Coronary artery (tissue), 2 donors: ENCODE measurements at regions not wholly inside any gene's neighbourhood (a gene's known extent, or its start where the extent isn't known, plus 50 kb on each side); places are given as distances from the start of the nearest gene placed in this dataset.

ENCODE experiments used
- DNase-seq: peaks from one replicate; pipeline ENCODE4 v3.0.0-alpha.2; 2017; ENCODE audit warnings: low spot score
- H3K27ac ChIP-seq, 2 donors: fragments of 200-600 bp; sonication (generic); one replicate each; pipeline ENCODE4 v1.5.1; 2016 to 2019
- H3K4me3 ChIP-seq: fragments of 200-600 bp; sonication (generic); 2 replicates; pipeline ENCODE4 v1.5.1; 2016; ENCODE audit warnings: mild to moderate bottlenecking, moderate library complexity
- TF ChIP-seq, protein P1 (sequence below): fragments of 200-600 bp; sonication (generic); IDR thresholded peaks from one replicate; pipeline ENCODE4 v1.5.1; 2019; ENCODE audit warnings: antibody characterized with exemption

DNA sequence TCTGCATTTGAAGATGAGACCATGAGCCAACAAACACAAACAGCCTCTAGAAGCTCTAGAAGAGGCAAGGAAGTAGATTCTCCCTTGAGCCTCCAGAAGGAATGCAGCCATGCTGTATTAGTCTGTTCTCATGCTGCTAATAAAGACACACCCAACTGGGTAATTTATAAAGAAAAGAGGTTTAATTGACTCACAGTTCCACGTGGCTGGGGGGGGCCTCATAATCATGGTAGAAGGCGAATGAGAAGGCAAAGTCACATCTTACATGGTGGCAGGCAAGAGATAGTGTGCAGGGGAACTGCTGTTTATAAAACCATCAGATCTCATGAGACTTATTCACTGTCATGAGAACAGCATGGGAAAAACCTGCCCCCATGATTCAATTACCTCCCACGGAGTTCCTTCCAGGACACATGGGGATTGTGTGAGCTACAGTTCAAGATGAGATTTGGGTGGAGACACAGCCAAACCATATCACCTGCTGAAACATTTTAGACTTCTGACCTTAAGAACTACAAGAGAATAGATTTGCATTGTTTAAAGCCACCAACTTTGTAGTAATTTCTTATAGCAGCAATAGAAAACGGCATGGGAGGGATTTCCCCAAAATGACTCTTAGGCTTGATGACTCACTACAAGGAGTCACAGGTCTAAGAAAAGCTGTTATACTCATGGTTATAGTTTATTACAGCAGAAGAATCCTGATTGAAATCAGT, 284.4 kb upstream of the SFRP2 start:
- Histone ChIP-seq H3K4me3 (no peak overlapping the region), H3K27ac (no peak overlapping the region)
- no peak for DNase-seq
- TF ChIP-seq, protein P1, sequence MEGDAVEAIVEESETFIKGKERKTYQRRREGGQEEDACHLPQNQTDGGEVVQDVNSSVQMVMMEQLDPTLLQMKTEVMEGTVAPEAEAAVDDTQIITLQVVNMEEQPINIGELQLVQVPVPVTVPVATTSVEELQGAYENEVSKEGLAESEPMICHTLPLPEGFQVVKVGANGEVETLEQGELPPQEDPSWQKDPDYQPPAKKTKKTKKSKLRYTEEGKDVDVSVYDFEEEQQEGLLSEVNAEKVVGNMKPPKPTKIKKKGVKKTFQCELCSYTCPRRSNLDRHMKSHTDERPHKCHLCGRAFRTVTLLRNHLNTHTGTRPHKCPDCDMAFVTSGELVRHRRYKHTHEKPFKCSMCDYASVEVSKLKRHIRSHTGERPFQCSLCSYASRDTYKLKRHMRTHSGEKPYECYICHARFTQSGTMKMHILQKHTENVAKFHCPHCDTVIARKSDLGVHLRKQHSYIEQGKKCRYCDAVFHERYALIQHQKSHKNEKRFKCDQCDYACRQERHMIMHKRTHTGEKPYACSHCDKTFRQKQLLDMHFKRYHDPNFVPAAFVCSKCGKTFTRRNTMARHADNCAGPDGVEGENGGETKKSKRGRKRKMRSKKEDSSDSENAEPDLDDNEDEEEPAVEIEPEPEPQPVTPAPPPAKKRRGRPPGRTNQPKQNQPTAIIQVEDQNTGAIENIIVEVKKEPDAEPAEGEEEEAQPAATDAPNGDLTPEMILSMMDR, result no peak

DNA sequence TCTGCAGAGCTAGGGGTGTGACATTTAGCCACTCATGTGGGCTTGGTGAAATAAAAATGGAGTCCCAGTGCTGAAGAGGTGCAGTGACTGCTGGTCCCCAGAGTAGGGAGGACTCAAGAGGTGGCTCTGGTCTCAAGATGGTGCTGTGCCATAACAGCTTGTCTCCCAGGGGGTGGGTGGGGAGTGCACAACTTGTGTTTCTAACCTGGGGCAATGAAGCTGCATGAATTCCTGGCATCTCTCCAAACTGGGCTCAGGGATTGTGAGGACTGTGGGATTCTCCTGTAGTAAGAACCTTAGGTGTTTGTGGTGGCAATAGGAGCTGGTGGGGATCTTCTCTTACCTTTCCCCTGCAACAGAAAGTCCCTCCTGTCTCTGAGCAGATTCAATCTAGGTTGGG, 278.9 kb upstream of the SFRP2 start:
- no peak for DNase-seq
- TF ChIP-seq, protein P1, result no peak
- Histone ChIP-seq H3K27ac (no peak overlapping the region), H3K4me3 (no peak overlapping the region)

DNA sequence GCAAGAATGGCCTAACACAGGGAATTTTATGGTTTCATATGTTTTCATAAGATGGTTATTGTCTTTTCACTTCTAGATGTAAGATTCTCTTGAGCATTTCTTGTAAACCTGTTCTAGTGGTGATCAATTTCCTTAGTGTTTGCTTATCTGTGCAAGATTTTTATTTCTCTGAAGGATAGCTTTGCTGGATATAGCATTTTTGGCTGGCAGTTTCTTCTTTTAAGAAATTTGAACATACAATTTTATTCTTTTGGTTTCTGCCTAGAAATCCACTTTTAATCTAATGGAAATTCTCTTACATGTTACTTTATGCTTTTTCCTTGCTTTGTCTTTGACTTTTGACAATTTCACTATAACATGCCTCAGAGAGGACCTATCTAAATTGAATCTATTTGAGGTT, 276.5 kb upstream of the SFRP2 start:
- Histone ChIP-seq H3K27ac (no peak overlapping the region), H3K4me3 (no peak overlapping the region)
- no peak for DNase-seq
- TF ChIP-seq, protein P1, result no peak

DNA sequence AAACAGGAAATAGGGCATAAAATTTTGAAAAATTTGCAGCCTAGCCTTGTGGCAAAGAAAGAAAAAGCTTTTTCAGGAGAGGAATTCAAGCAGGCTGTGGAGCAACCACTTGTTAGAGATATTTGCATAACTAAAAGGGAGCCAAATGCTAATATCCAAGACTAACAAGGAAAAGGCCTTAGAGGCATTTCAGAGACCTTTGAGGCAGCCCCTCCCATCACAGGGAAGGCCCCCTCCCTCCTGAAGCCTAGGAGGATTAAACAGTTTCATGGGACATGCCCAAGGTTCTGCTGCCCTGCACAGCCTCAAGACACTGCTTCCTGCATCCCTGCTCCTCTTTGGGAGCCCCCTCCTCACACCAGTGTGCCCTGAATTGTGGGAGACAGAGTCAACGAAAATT, 275.4 kb upstream of the SFRP2 start:
- Histone ChIP-seq H3K27ac (no peak overlapping the region), H3K4me3 (no peak overlapping the region)
- TF ChIP-seq, protein P1, result no peak
- DNase-seq, result no peak

DNA sequence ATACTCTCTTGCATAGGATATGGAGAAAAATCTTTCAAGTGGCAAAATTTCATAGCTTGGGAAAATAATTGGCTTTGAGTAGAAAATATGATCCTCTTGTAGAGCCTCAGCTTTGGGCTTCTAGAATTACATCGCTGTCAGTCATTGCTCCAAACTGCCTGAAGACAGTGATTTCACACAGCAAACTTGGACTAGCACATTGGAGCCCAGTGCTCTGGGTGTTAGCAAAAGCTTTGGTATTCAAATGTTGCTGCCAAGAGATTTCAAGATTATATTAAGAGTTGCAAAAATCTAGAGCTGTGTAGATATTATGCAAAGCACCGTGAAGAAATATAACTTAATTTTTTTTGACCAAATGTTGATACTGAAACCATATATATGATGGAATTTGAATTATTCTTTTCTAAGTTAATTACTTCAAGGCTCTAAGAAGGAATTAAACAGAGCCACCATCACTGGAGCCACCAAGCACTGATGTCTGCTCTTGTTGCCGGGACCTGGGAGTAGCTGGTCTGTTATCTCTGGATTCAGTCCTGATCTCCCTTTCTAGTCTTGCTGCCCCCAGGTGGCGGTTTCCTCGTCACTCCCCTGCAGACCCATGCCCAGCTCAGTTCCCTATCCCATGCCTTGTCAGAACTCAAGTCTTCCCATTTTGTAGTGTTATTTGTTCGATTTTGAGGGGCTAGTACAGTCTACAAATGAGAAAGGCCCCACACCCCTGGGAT, 260.7 kb upstream of the SFRP2 start:
- no peak overlapping the region for H3K27ac ChIP-seq
- no peak overlapping the region for H3K4me3 ChIP-seq
- TF ChIP-seq, protein P1, result no peak
- no peak for DNase-seq

DNA sequence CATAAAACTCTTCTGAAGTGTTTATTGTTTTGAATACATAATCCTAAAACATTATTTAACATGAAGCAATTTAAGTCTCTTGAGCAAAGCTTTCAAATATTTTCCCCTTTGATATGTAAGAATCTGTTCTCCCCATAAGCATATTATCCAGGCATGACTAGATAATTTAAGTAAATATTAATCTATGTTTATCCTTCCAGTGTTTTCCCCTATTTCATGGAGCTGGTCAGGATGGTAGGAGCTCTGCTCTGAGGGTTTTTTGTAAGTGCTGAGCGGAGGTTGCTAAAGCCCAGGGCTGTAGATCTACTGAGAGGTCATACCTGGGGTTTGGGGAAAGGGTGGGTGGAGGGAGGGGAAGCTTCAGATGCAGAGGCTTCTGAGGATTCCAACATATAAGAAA, 258.9 kb upstream of the SFRP2 start:
- H3K27ac ChIP-seq, result no peak overlapping the region

More for the DNA sequence above, 258.9 kb upstream of the SFRP2 start:
- DNase-seq, result no peak
- no peak overlapping the region for H3K4me3 ChIP-seq
- TF ChIP-seq, protein P1, result no peak
